LNCaP clone FGC (cell line): ENCODE measurements at regions not wholly inside any gene's neighbourhood (a gene's known extent, or its start where the extent isn't known, plus 50 kb on each side); places are given as distances from the start of the nearest gene placed in this dataset.

Experiments used
- DNase-seq: peaks from one replicate; pipeline ENCODE4 v3.0.0-alpha.2; 2011; ENCODE audit warnings: low read depth
- H3K4me3 ChIP-seq: 2 replicates; pipeline ENCODE4 v1.5.1; 2011; ENCODE audit warnings: mild to moderate bottlenecking, low read depth, low read length, control low read depth
- TF ChIP-seq, protein P1 (sequence below): IDR thresholded peaks from 2 replicates; pipeline ENCODE4 v1.5.1; 2012; ENCODE audit warnings: mild to moderate bottlenecking; ENCODE audit not compliant: control insufficient read depth, insufficient read depth; ENCODE audit errors: extremely low read depth

DNA sequence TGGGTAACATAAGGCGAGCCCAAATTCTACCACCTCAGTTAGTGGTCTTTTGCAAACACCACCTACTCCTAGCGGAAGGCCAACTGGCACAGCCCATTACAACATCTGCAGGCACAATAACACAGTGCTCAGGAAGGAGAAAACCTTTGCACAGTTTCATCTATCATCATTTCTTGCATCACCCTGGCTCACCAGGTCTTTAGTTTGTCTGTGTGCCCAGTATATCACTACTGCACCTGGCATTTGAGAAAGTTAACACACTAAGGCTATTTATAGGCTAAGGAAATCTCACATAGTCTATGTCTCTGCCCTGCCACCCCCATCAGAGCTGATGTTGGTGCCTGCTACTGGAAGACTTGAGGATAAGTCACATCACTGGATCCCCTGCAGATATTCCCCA is 484.0 kb downstream of the SATB2 start:
- TF ChIP-seq, protein P1, sequence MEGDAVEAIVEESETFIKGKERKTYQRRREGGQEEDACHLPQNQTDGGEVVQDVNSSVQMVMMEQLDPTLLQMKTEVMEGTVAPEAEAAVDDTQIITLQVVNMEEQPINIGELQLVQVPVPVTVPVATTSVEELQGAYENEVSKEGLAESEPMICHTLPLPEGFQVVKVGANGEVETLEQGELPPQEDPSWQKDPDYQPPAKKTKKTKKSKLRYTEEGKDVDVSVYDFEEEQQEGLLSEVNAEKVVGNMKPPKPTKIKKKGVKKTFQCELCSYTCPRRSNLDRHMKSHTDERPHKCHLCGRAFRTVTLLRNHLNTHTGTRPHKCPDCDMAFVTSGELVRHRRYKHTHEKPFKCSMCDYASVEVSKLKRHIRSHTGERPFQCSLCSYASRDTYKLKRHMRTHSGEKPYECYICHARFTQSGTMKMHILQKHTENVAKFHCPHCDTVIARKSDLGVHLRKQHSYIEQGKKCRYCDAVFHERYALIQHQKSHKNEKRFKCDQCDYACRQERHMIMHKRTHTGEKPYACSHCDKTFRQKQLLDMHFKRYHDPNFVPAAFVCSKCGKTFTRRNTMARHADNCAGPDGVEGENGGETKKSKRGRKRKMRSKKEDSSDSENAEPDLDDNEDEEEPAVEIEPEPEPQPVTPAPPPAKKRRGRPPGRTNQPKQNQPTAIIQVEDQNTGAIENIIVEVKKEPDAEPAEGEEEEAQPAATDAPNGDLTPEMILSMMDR = no peak
- H3K4me3 ChIP-seq = no peak overlapping the region
- no peak for DNase-seq

DNA sequence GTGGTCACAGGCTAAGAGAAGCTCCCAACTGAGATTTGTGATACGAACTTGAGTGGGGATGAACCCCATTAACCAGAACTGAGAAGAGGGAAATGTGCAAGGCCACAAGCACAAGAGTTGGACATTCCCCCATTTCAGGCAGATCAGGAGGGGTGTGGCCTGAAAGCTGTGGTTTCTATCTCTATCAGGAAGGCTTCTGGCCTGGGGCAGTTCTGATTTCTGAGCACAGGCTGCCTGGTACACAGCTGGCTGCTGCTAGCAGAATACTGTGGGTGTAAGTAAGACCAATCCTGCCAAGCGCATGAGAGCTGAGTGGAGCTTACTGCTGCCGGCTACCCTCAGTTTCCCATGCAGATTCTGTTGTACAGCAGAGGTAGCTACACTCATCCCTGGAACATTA is 484.6 kb downstream of the SATB2 start:
- TF ChIP-seq, protein P1 = no peak
- DNase-seq = no peak
- H3K4me3 ChIP-seq = no peak overlapping the region

DNA sequence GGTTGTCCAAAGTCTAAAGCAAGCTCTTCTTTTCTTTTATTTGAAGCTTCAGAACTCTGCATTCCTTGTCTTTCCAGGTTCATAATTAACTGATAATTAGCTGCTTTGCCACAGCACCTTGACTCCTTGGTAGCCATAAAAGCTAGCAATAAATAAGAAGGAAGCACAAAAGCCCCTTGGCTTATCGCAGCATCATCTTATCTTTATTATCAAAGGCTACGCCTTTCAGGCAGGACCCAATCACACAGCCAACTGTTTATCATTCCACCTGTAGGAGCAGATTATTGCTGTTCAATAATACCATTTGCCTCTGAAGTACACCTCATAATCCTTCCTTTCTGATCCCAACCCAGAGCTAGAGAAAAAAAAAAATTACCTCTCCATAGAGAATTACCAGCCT is 489.2 kb downstream of the SATB2 start:
- TF ChIP-seq, protein P1 = no peak
- DNase-seq = no peak
- H3K4me3 ChIP-seq = no peak overlapping the region

DNA sequence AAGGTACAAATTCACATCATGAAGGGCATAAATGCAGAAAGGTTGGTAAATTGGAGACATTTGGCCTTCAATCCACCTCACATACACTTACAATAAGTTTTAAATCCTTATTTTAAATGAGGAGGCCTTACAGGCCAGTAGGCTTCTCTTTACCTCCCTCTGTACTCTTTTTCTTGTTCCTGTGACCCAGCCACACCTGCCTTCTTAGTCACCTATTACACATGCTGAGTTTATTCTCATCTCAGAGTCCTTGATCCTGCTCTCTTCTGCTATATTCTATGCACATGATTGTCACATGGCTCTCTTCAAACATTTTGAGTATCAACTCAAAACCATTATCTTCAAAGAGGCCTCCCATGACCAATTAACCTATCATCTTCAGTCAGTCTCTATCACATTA is 491.5 kb downstream of the SATB2 start:
- H3K4me3 ChIP-seq = no peak overlapping the region
- TF ChIP-seq, protein P1 = no peak
- no peak for DNase-seq

DNA sequence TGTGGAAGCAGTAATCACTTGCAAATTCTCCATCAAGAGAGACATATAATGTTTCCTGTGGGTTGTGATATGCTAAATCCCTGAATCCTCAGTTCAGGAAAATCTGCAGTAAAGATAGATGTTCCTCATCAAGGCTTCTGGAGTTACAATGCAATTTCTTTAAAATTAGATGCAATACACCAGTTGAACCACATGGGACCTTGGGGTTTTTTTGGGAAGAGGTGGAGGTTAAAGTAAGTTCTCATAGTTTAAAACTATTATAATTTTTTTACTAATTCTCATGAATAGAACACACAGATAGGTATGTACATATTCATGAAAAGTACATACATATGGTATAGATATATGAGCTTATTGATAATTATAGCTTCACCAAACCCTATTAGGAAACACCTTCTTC is 496.2 kb downstream of the SATB2 start:
- DNase-seq = no peak
- TF ChIP-seq, protein P1 = no peak
- H3K4me3 ChIP-seq = no peak overlapping the region

DNA sequence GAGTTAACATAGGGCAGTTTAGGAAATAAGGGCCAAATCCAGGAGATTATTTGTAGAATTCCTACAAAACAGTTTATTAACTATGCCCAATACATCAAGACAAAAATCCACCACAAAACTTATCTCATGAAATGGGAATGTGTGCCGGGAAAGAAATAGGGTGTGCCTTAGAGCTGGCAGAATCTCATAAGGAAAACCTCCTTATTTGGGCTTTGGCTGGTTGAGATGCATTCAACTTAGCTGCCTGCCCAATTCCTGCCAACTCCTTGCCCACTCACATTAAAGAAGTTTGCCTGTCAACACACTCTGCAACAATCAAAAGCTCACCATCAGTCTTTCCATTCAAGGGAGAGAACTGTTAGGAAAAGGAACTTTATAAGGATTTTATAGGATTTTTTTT is 500.6 kb downstream of the SATB2 start:
- TF ChIP-seq, protein P1 = no peak
- DNase-seq = no peak
- no peak overlapping the region for H3K4me3 ChIP-seq

DNA sequence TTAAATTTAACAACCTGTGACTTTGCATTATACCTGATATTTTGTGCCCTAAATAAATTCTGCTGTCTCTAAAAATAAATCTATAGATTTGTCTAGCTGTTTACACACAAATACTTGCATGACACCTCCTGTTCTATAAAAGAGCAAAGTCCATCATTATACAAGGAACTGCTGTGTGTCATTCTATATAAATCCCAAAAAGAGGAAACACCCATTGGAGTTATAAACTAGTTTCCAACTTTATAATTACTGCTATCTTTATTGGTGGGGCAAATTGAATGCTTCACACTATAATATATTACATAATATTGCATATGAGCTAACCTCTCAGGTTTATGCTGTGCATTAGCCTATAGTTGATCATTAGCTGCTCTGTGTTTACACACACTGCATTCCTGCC is 504.4 kb downstream of the SATB2 start:
- no peak overlapping the region for H3K4me3 ChIP-seq
- no peak for DNase-seq
- TF ChIP-seq, protein P1 = no peak
